HPDE6-E6E7 (cell line): ENCODE measurements at regions not wholly inside any gene's neighbourhood (a gene's known extent, or its start where the extent isn't known, plus 50 kb on each side); places are given as distances from the start of the nearest gene placed in this dataset.
"Not testable (repeated sequence)": the region's sequence is repeated elsewhere in the genome, so short reads cannot be mapped to it uniquely, and the experiment has no call there.

ENCODE experiments used
- DNase-seq: peaks from one replicate; pipeline ENCODE4 v3.0.0; 2011; ENCODE audit warnings: missing footprints; ENCODE audit errors: extremely low spot score

DNA sequence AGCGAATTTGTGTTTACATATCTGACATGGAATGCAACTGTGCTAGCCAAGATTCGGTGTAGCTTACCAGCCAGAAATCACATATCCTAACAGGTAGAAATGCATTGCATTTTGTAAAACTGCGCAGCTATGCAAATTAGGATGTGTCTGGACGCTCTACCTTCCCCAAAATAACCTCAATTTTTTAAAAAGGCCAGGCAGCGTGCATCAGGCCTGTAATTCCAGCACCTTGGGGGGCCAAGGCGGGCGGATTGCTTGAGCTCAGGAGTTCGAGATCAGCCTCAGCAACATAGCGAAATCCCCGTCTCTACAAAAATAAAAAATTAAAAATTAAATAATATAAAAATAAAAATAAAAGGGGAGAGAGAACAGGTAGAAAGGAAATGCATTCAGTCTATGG lies 305.0 kb downstream of the TYW1 start:
- no peak for DNase-seq

DNA sequence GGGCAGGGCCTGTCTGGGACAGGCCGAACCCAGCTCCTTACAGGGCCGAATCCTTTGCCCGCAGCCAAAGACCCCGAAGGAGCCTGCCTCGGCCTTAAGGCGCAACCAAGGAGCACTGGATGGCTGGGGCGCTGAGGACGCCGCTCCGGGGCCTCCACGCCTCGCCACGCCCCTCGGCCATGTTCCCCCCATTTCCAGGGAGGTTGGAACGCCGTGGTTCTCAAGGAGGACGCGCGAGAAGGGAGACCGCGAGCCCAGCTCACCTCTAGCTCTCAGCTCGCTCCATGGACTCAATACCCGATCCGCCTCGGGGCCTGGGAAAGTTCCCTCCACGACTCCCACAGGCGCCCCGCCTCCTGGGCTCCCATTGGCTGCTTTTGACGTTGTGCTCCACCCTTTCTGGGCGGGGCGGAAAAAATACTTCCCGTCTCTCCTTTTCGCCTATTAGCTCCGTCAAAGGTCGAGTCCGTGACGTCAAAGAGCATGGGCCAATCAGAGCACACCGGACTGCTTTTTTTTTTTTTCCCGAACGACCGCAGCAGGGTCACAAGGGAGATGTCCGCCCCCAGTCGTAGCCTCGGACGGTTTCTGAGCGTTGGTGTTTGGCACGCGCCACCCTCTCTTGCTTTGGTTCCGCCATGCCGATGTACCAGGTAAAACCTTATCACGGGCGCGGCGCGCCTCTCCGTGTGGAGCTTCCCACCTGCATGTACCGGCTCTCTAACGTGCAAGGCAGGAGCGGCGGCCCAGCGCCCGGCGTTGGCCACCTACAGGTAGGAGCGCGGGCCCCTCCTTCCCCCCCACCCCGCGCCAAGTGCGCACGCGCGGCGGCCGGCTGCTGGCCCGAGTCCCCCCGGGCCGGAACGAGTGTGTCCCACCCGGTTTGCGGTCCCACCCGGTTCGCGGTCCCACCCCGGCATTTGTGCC lies 305.7 kb downstream of the TYW1 start:
- DNase-seq = peak; percentile 96

DNA sequence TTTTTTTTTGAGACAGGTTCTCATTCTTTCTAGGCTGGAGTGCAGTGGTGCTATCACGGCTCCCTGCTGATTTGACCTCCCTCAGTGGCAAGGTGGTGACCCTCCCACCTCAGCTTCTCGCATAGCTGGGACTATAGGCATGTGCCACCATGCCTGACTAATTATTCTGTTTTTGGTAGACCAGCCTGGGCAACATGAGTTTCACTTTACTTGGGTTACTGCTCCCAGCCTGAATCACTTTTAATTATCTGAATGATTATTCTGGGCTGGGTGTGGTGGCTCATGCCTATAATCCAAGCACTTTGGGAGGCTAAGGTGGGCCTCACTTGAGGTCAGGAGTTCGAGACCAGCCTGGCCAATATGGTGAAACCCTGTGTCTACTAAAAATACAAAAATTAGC lies 308.2 kb downstream of the TYW1 start:
- DNase-seq = not testable (repeated sequence)

DNA sequence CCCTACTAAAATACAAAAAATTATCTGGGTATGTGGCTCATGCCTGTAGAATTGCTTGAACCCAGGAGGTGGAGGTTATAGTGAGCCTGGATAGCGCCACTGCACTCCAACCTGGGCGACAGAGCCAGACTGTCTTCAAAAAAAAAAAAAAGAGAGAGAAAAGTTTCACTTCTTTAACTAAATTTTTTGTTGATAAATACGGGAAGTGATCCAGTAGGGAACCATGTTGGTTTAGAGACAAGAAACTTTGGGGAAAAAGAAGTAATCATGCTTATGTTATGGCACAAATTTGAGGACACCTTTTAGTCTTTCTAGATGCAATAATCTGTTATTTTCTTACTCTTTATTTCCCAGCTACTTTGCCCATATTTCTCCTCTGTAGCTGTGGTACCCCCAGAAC lies 309.7 kb downstream of the TYW1 start:
- DNase-seq = no peak

DNA sequence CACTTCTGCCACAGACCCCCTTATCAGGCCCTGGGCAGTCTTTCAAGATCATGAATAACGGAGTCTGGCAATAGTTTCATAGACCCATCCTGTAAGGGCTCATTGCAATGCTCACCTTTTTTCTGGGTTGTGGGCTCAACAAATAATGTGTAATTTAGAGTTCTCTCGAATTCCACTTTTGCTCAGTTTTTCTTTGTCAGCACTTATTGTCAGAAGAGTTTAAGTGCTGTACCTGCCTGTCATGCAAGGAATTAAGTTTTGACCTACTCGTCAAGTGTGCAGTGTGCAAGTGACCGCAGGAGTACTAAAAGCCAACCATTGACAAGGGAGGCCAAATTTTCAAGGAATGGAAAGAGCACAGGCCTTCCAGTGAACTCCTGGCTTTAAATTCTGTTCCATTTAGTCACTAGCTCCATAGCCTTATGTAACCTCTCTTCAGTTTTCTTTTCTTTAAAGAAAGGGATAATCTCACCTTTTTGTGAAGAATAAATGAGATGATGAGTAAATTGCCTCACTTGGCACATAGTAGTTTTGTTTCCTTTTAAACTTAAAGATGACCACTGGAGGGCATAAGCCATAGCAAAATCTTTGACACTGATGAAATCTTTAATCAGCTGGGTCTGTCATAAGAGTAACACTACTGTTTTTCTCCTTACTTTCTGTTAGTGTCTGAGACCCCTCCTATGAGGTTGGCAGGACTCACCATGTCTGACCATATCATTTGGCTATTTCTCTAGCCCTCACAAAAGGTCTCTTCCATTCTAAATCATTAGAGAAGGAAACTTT lies 313.3 kb downstream of the TYW1 start:
- DNase-seq = no peak

DNA sequence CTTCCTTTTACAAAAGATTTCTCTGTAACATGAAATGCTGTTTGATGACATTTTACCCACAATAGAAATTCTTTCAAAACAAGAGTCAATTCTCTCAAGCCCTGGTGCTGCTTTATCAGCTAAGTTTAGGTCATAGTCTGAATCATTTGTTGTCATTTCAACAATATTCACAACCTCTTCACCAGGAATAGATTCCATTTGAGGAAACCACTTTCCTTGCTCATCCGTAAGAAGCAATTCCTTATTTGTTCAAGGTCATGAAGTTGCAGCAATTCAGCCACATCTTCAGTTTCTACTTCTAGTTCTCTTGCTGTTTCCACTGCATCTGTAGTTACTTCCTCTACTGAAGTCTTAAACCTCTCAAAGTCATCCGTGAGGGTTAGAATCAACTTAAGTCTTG lies 315.3 kb downstream of the TYW1 start:
- DNase-seq = no peak

DNA sequence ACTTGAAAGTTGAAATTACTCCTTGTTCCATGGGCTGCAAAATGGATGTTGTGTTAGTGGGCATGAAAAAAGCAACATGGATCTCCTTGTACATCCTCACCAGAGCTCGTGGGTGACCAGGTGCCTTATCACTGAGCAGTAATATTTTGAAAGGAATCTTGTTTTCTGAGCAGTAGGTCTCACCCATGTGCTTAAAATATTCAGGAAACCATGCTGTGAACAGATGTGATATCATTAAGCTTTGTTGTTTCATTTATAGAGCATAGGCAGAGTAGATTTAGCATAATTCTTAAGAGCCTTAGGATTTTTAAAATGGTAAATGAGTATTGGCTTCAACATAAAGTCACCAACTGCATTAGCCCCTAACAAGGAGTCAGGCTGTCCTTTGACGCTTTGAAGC lies 316.6 kb downstream of the TYW1 start:
- no peak for DNase-seq

DNA sequence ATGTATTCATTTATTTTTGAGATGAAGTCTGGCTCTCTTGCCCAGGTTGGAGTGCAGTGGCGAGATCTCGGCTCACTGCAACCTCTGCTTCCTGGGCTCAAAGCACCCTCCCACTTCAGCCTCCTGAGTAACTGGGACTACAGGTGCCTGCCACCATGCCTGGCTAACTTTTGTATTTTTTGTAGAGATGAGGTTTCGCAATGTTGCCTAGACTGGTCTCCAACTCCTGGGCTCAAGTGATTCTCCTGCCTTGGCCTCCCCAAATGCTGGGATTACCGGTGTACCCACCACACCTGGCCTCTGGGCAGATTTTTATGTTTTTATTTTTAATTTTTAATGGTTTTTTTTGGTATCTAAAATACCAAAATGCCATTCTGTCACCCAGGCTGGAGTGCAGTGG lies 320.3 kb downstream of the TYW1 start:
- not testable (repeated sequence) for DNase-seq

DNA sequence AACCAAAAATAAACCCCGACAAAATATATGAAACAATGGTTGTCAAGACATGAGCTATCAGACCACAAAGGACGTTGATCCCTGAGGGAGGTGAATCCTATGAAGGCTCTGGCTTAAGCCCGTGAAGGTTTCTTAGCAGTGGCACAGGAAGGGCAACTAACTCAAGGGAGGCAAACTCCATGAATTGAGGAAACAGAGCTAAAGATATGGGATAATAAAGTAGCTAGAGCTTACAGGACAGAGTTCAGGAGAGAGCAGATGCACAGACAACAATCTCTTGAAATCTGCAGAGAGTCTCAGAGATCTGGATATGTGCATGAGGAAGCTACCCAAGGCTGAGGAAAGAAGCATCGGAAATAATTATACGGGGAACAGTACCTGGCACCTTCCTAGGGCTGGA lies 331.6 kb downstream of the TYW1 start:
- not testable (repeated sequence) for DNase-seq

DNA sequence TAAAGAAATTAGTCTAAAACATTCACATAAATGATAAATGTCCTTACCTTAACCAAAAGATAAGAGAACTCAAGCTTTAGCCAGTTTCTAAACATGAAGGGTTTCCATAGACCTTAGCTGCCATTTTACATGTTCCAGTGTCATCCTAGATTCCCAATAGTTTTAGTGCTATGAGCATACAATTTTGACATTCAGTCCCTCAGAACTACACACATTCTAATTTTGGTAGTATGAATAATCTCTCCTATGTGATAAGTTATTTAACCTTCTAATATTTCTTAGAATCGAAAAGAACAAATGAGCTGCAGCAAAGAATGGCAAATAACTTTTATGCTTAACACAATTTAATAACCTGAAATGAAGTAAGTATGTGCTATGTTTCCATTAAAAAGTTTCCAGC lies 338.5 kb downstream of the TYW1 start:
- not testable (repeated sequence) for DNase-seq

DNA sequence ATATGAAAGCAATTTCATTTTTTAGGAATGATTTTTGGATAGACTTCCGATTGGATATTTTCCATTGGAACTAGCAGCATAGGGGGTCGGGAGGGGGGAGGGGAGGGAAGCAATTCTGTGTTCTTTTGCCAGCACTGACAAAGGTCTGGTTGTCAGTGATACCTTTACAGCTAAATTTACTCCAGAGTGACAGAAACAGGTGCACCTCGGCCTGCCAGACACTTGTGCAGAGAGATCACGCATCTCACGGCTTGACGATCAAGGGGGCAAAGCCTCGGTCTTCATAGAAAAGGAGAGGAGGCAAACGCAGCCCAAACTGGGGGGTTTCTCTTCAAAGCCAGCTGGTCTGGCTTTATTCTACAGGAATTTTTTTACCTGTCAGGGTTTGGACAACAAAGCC lies 339.0 kb downstream of the TYW1 start:
- DNase-seq = not testable (repeated sequence)

DNA sequence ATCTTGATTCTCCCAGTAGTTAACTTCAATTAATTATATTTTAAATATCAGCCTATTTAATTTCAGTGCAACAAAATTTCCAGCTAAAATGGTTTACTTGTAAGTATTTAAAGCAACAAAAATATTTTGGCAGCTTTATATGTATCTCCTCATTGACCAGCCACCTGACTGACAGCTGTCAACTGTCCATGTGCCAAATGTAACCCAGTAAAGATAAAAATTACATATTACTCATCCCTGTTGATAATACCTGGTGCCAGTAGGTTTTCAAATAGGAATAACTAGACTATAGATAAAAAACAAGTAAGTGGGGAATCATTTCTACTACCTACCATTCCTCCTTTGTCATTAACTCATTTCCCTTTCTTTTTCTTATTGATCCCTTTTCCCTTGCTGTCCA lies 341.9 kb downstream of the TYW1 start:
- DNase-seq = not testable (repeated sequence)

DNA sequence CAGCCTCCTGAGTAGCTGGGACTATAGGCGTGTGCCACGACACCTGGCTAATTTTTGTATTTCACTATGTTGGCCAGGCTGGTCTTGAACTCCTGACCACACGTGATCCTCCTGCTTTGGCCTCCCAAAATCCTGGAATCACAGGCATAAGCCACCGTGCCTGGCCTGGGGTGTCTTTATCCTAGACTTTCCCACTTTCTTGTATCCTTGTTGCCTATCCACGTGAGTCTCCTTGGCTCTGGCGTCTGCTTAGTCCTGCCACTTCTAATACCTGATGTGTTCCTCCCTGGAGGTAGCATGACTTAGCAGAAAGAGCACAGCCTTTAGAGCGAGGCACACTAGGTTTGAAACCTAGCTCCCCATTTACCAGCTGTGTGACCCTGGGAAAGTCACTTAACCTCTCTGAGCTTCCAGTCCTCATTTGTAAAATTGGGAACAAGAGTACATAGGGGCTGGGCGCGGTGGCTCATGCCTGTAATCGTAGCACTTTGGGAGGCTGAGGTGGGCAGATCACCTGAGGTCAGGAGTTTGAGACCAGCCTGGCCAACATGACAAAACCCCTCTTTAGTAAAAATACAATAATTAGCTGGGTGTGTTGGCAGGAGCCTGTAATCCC lies 344.6 kb downstream of the TYW1 start:
- no peak for DNase-seq

DNA sequence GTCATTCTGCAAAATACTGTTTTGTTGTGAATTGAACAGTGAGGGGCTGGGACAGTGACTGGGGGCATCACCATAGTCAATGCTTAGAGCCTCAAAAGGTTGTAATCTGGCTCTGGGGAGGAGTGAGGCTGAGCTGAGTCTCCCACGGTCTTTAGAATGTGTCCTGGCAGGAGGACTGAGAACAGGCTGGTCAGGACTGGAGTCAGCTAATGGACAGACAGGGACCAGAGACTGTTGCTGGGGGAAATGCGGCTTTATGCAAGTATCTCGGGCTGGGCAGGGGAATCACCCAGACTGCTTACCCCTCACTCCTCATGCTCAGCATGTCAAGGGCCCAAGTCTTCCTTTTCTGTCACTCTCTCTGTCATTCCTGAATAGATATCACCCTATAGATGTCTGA lies 346.5 kb downstream of the TYW1 start:
- DNase-seq = no peak

DNA sequence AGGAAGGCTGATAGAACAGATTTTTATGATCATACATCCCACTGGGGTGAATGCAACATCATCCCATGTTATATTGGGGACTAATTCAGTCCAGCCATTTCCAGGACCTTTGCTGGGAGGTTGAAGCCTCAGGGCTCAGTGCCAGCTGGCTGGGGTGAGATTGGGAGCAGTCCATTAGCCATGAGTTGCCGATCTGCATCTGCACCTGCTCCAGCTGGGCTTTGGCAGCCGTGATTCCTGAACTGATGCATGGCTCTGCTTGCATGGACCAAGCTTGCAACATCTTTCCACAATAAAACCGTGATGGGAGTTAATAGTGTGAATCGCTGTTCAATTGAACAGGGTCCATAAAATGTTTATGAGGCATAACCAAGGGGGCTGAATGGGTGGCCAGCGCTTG lies 346.9 kb downstream of the TYW1 start:
- DNase-seq = no peak

DNA sequence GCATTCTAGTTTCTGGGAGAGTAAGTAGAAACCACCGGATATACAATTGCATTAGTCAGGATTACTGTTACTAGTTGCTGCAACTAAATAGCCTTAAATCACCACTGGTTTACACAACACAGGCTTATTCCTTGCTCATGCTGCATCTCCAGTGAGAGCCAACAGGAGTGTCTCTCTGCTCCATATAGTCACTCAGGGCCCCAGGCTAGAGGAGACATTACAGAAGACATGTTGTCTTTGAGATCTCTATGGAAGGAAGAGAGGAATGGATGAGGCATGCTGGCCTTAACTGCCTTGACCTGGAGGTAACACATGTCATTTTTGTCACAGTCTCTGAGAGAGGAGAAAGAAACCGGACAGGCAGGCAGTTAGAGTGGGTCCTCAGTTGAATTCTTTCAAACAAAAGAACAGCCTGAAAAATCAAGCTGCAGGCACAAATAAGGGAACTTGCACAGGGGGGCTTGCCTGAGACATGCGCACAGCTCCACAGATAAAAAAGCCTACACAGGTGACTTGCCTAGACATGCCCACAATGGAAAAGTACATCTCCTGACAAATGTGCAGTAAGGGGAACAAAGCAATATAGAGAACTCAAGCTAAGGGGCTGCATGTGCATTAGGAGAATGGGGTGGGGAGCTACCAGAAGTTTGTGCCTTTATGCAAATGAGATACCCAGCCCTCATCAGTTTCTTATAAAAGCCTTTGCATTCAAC lies 348.0 kb downstream of the TYW1 start:
- no peak for DNase-seq

DNA sequence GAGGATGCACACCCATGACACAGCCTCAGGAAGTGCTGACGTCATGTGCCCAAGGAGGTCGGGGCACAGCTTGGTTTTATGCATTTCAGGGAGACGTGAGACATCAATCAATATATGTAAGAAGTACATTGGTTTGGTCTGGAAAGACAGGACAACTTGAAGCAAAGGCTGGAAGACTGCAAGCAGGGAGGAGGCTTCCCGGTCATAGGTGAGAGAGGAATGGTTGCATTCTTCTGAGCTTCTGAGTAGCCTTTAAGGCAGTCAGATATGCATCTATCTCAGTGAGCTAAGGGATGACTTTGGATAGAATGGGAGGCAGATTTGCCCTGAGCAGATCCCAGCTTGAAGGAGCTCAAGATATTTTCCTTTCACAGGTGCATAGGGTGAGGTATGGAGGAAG lies 349.5 kb downstream of the TYW1 start:
- no peak for DNase-seq

DNA sequence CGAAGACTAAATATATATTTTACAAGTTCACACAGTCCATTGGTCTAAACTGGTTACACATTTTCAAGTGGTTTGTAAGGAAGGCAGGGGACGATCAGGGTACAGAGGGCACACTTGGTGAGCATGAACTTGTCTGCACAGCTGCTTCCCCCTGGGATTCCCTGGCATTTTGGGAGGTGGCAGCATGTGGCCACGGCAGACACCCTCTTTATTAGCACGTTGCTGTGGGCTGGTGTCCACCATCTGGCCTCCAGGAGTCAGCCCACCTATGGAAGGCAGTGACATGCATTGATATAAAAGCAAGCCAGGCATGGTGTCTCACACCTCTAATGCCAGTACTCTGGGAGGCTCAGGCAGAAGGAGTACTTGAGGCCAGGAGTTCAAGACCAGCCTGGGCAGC lies 350.2 kb downstream of the TYW1 start:
- DNase-seq = no peak

DNA sequence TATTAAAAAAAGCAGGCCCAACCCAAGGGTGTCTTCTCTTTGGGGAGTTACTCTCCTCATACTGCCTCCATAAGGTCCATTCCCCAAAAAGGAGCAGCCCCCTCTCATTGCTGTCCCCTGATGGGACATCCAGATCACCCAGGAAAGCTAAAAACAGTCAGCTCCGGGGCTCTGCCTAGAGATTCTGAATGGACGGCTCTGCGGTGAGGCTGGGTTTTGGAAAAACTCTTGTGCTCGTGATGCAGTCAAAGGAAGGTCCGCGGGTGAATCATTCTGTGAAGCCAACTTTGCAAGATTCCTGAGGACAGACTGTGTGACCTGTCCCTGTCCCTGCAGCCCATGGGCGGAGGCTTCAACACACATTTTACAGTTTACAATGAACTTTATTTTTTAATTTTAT lies 351.5 kb downstream of the TYW1 start:
- no peak for DNase-seq

DNA sequence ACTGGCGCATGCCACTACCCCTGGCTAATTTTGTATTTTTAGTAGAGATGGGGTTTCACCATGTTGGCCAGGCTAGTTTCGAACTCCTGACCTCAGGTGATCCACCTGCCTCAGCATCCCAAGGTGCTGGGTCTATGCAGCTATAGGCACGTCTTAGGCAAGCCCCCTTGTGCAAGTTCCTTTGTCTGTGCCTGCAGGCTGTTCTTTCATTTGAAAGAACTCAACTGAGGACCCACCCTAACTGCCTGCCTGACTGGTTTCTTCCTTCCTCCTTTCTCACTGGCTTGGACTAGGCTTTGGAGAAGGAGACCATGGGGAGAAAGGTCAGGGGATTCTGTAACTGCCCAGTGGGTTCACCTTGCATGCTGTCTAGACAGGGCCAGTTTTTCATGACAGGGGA lies 361.0 kb downstream of the TYW1 start:
- DNase-seq = not testable (repeated sequence)

DNA sequence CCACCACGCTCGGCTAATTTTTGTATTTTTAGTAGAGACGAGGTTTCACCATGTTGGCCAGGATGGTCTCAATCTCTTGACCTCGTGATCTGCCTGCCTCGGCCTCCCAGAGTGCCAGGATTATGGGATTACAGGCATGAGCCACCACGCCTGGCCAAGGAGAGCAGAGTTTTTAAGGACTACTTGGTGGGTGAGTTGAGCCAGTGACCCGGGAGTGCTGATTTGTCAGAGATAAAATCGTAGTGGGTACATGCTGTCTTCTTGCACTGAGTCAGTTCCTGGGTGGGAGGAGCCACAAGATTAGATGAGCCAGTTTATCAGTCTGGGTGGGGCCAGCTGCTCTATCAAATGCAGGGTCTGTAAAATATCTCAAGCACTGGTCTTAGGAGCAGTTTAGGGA lies 361.7 kb downstream of the TYW1 start:
- DNase-seq = not testable (repeated sequence)

DNA sequence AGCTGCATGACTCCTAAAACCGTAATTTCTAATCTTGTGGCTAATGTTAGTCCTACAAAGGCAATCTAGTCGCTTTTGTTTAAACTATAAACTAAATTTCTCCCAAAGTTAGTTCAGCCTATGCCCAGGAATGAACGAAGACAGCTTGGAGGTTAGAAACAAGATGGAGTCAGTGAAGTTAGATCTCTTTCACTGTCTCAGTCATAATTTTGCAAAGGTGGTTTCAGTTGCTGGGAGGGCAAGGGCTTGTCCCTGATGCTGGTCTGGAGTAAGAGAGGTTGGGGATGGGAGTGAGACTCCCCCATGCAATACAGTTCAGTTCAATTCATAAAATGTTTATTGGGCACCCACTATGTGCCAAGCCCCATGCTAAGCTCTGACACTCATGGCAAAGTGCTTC lies 362.1 kb downstream of the TYW1 start:
- not testable (repeated sequence) for DNase-seq
